ENCODE measurements at regions not wholly inside any gene's neighbourhood (a gene's known extent, or its start where the extent isn't known, plus 50 kb on each side); places are given as distances from the start of the nearest gene placed in this dataset.

DNA sequence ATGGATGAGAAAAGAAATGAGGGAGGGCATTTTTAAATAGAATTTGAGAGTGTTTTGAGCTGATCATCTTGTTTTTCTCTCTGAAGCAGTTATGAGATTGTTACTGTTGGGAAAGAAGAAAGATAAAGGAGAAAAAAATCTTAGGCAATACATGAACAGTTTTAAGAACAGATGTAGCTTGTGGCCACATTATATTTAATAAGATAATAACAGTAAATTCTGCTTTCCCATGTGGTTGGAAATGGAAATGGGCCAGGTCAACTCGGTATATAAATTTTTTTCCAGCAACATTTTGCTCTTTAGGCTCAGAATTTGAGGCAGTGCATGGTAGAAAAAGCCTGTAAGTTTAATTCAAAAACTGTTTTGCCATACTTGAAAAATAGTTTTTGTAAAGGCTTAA lies 118.7 kb downstream of the POSTN start:
- no peak overlapping the region for H3K27ac Mint-ChIP-seq
- DNase-seq (no peak), ATAC-seq (ENCODE audit: poor library complexity) (no peak)
- H3K36me3 ChIP-seq (ENCODE audit: insufficient read depth, low read length) = no peaks in the 10 kb centered on the region
- H3K4me3 Mint-ChIP-seq = no peak overlapping the region
- TF ChIP-seq, protein P1, sequence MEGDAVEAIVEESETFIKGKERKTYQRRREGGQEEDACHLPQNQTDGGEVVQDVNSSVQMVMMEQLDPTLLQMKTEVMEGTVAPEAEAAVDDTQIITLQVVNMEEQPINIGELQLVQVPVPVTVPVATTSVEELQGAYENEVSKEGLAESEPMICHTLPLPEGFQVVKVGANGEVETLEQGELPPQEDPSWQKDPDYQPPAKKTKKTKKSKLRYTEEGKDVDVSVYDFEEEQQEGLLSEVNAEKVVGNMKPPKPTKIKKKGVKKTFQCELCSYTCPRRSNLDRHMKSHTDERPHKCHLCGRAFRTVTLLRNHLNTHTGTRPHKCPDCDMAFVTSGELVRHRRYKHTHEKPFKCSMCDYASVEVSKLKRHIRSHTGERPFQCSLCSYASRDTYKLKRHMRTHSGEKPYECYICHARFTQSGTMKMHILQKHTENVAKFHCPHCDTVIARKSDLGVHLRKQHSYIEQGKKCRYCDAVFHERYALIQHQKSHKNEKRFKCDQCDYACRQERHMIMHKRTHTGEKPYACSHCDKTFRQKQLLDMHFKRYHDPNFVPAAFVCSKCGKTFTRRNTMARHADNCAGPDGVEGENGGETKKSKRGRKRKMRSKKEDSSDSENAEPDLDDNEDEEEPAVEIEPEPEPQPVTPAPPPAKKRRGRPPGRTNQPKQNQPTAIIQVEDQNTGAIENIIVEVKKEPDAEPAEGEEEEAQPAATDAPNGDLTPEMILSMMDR (IDR thresholded peaks at IDR 0.05) = no peak
- H3K9me3 Mint-ChIP-seq = no peaks in the 10 kb centered on the region
- no peaks in the 10 kb centered on the region for H3K4me1 Mint-ChIP-seq (ENCODE audit: low read depth)
- CTCF ChIA-PET = no interaction called here
- H3K27me3 Mint-ChIP-seq = no peaks in the 10 kb centered on the region
- no peak overlapping the region for H3K27ac ChIP-seq (ENCODE audit: low read depth in 1 of 2, low read length in 2 of 2)
- H3K36me3 Mint-ChIP-seq (ENCODE audit: low read depth) = no peaks in the 10 kb centered on the region
- no peaks in the 10 kb centered on the region for H3K27me3 ChIP-seq (ENCODE audit: control insufficient read depth in 1 of 2, insufficient read depth in 2 of 2, low read length in 2 of 2)
- H3K4me1 ChIP-seq (ENCODE audit: insufficient read depth, low read length) = no peaks in the 10 kb centered on the region
- POLR2A ChIA-PET = no interaction called here
- H3K9me3 ChIP-seq (ENCODE audit: control insufficient read depth in 1 of 2, insufficient read depth in 1 of 2, low read length in 2 of 2) = no peaks in the 10 kb centered on the region
- intact Hi-C loops (cut with DNase I, micrococcal nuclease) = no loop called here
- H3K4me3 ChIP-seq (ENCODE audit: low read length) = no peak overlapping the region

DNA sequence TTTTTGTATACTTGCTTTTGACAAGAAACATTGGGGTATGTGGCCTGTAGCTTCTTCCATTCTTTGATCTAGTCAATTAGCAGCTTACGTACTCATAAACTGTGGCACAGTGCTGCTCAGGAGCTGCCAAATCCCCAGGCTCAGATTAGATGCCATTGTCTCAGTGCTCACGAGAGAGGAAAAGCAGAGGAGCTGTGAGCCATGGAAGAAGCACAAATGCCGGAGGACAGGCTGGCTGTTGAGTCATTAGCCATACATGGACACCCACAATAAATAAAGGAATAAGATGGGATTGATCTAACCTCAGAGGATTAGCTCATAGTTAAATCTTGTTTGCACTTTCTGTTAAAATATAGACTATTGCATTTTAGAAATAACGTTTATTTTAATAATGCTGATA lies 121.7 kb downstream of the POSTN start:
- Histone ChIP-seq H3K4me1 (ENCODE audit: insufficient read depth, low read length) (no peaks in the 10 kb centered on the region), H3K27me3 (ENCODE audit: control insufficient read depth in 1 of 2, insufficient read depth in 2 of 2, low read length in 2 of 2) (no peaks in the 10 kb centered on the region), H3K4me3 (ENCODE audit: low read length) (no peak overlapping the region), H3K36me3 (ENCODE audit: insufficient read depth, low read length) (no peaks in the 10 kb centered on the region), H3K27ac (ENCODE audit: low read depth in 1 of 2, low read length in 2 of 2) (no peak overlapping the region), H3K9me3 (ENCODE audit: control insufficient read depth in 1 of 2, insufficient read depth in 1 of 2, low read length in 2 of 2) (no peaks in the 10 kb centered on the region)
- no peaks in the 10 kb centered on the region for H3K27me3 Mint-ChIP-seq
- TF ChIP-seq, protein P1 (IDR thresholded peaks at IDR 0.05) = no peak
- no peaks in the 10 kb centered on the region for H3K4me1 Mint-ChIP-seq (ENCODE audit: low read depth)
- ChIA-PET CTCF (no interaction called here), POLR2A (no interaction called here)
- no peaks in the 10 kb centered on the region for H3K9me3 Mint-ChIP-seq
- DNase-seq (no peak), ATAC-seq (ENCODE audit: poor library complexity) (no peak)
- H3K36me3 Mint-ChIP-seq (ENCODE audit: low read depth) = no peaks in the 10 kb centered on the region
- no peak overlapping the region for H3K27ac Mint-ChIP-seq
- intact Hi-C loops (cut with DNase I, micrococcal nuclease) = no loop called here
- no peak overlapping the region for H3K4me3 Mint-ChIP-seq

DNA sequence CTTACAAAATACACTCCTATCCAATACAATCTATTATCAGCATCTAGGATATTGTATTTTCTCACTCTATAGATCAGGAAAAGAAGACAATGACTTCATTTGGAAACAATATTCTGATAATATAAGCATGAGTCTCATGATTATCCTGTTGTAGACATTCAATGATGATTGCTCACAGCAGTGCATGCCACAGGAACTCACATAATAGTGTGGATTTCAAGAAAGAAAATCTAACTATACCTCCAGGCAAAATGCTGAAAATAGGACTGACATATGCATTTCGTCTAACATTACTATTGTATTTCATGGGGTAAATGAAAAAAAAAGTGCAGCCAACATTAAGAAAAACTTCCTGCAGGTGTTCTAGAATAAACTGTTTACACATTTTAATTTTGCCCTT lies 122.6 kb downstream of the POSTN start:
- Mint-ChIP-seq H3K27me3 (no peaks in the 10 kb centered on the region), H3K36me3 (ENCODE audit: low read depth) (no peaks in the 10 kb centered on the region), H3K9me3 (no peaks in the 10 kb centered on the region), H3K4me3 (no peak overlapping the region), H3K27ac (no peak overlapping the region), H3K4me1 (ENCODE audit: low read depth) (no peaks in the 10 kb centered on the region)
- DNase-seq (no peak), ATAC-seq (ENCODE audit: poor library complexity) (no peak)
- CTCF ChIA-PET = no interaction called here
- Histone ChIP-seq H3K4me1 (ENCODE audit: insufficient read depth, low read length) (no peaks in the 10 kb centered on the region), H3K9me3 (ENCODE audit: control insufficient read depth in 1 of 2, insufficient read depth in 1 of 2, low read length in 2 of 2) (no peaks in the 10 kb centered on the region), H3K4me3 (ENCODE audit: low read length) (no peak overlapping the region), H3K27me3 (ENCODE audit: control insufficient read depth in 1 of 2, insufficient read depth in 2 of 2, low read length in 2 of 2) (no peaks in the 10 kb centered on the region), H3K27ac (ENCODE audit: low read depth in 1 of 2, low read length in 2 of 2) (no peak overlapping the region), H3K36me3 (ENCODE audit: insufficient read depth, low read length) (no peaks in the 10 kb centered on the region)
- POLR2A ChIA-PET = no interaction called here
- TF ChIP-seq, protein P1 (IDR thresholded peaks at IDR 0.05) = no peak
- intact Hi-C loops (cut with DNase I, micrococcal nuclease) = no loop called here
